Mesothelial cell of epicardium (in vitro differentiated cells): ENCODE measurements at regions not wholly inside any gene's neighbourhood (a gene's known extent, or its start where the extent isn't known, plus 50 kb on each side); places are given as distances from the start of the nearest gene placed in this dataset.

Experiments used
- DNase-seq, 2 experiments: peaks; one replicate each; pipeline ENCODE4 v3.0.0; 2021; ENCODE audit warnings: low spot score in 2 of 2; ENCODE audit not compliant: unreplicated experiment in 2 of 2
- H3K27ac Mint-ChIP-seq: 2 replicates; pipeline ENCODE4 v1.8.0; 2021; ENCODE audit warnings: mixed read lengths
- H3K27me3 Mint-ChIP-seq: 2 replicates; pipeline ENCODE4 v1.8.0; 2021; ENCODE audit warnings: low read depth, mixed read lengths
- H3K36me3 Mint-ChIP-seq: 2 replicates; pipeline ENCODE4 v1.8.0; 2021; ENCODE audit warnings: mixed read lengths
- H3K4me1 Mint-ChIP-seq: 2 replicates; pipeline ENCODE4 v1.8.0; 2021; ENCODE audit warnings: mixed read lengths
- H3K4me3 Mint-ChIP-seq: 2 replicates; pipeline ENCODE4 v1.8.0; 2021; ENCODE audit warnings: mild to moderate bottlenecking, moderate library complexity, mixed read lengths
- H3K9me3 Mint-ChIP-seq: 2 replicates; pipeline ENCODE4 v1.8.0; 2021; ENCODE audit warnings: mixed read lengths
- TF ChIP-seq, protein P1 (sequence below): fragments of 200-600 bp; sonication (generic); IDR thresholded peaks from one replicate; pipeline ENCODE4 v1.5.0; 2021; ENCODE audit warnings: antibody characterized with exemption; ENCODE audit not compliant: unreplicated experiment

GRCh38 chr6:98548301-98548700 lies 286.1 kb upstream of the POU3F2 start:
- no peaks in the 10 kb centered on the region for H3K36me3 Mint-ChIP-seq
- no peak overlapping the region for H3K4me3 Mint-ChIP-seq
- peaks cover 25% of the 10 kb centered on the region for H3K4me1 Mint-ChIP-seq
- no peak for DNase-seq
- H3K27me3 Mint-ChIP-seq, result no peaks in the 10 kb centered on the region
- TF ChIP-seq, protein P1, sequence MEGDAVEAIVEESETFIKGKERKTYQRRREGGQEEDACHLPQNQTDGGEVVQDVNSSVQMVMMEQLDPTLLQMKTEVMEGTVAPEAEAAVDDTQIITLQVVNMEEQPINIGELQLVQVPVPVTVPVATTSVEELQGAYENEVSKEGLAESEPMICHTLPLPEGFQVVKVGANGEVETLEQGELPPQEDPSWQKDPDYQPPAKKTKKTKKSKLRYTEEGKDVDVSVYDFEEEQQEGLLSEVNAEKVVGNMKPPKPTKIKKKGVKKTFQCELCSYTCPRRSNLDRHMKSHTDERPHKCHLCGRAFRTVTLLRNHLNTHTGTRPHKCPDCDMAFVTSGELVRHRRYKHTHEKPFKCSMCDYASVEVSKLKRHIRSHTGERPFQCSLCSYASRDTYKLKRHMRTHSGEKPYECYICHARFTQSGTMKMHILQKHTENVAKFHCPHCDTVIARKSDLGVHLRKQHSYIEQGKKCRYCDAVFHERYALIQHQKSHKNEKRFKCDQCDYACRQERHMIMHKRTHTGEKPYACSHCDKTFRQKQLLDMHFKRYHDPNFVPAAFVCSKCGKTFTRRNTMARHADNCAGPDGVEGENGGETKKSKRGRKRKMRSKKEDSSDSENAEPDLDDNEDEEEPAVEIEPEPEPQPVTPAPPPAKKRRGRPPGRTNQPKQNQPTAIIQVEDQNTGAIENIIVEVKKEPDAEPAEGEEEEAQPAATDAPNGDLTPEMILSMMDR, result no peak
- H3K9me3 Mint-ChIP-seq, result no peaks in the 10 kb centered on the region
- H3K27ac Mint-ChIP-seq, result no peak overlapping the region

- Mint-ChIP-seq H3K27ac (no peak overlapping the region), H3K27me3 (peaks cover 6% of the 10 kb centered on the region)
Measured at GRCh38 chr6:98560418-98560817, 274.0 kb upstream of the POU3F2 start.

DNA sequence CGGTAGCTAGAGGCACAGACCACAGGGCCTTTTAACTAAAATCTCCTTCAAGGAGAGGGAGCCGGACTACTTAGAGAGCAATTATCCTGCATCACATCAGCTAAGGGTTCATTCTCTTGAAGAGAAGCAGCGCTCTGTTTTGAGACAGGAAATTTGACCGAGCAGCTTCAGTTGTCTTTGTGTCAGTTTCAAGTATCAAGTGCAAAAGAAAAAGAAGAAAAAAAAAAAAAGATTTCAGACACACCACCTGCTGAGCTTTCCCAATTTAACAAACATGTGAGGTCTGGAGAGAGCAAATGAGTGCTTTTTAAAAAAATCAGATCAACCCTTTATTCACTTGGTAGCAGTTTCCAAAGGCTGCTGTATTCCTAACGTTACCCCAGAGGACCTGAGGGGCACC lies 273.5 kb upstream of the POU3F2 start:
- Mint-ChIP-seq H3K4me1 (no peaks in the 10 kb centered on the region), H3K27me3 (peaks cover 6% of the 10 kb centered on the region), H3K27ac (no peak overlapping the region), H3K36me3 (no peaks in the 10 kb centered on the region), H3K4me3 (no peak overlapping the region), H3K9me3 (no peaks in the 10 kb centered on the region)
- TF ChIP-seq, protein P1, result no peak
- DNase-seq, result no peak

More at GRCh38 chr6:98560418-98560817, 274.0 kb upstream of the POU3F2 start:
- H3K9me3 Mint-ChIP-seq, result no peaks in the 10 kb centered on the region
- H3K4me3 Mint-ChIP-seq, result no peak overlapping the region
- no peaks in the 10 kb centered on the region for H3K4me1 Mint-ChIP-seq
- no peaks in the 10 kb centered on the region for H3K36me3 Mint-ChIP-seq
- TF ChIP-seq, protein P1, result no peak
- no peak for DNase-seq

GRCh38 chr6:98566126-98566525 lies 268.2 kb upstream of the POU3F2 start:
- Mint-ChIP-seq H3K27me3 (peaks cover 6% of the 10 kb centered on the region), H3K27ac (no peak overlapping the region), H3K4me3 (no peak overlapping the region), H3K4me1 (no peaks in the 10 kb centered on the region), H3K9me3 (no peaks in the 10 kb centered on the region), H3K36me3 (no peaks in the 10 kb centered on the region)
- TF ChIP-seq, protein P1, result no peak
- DNase-seq, result no peak

GRCh38 chr6:98572579-98572978 lies 261.8 kb upstream of the POU3F2 start:
- no peaks in the 10 kb centered on the region for H3K27me3 Mint-ChIP-seq
- no peaks in the 10 kb centered on the region for H3K4me1 Mint-ChIP-seq

More at GRCh38 chr6:98572579-98572978, 261.8 kb upstream of the POU3F2 start:
- no peaks in the 10 kb centered on the region for H3K9me3 Mint-ChIP-seq
- H3K4me3 Mint-ChIP-seq, result no peak overlapping the region
- no peaks in the 10 kb centered on the region for H3K36me3 Mint-ChIP-seq
- DNase-seq, result no peak
- H3K27ac Mint-ChIP-seq, result no peak overlapping the region
- TF ChIP-seq, protein P1, result no peak
